ENCODE measurements at regions not wholly inside any gene's neighbourhood (a gene's known extent, or its start where the extent isn't known, plus 50 kb on each side); places are given as distances from the start of the nearest gene placed in this dataset.

- H3K9me3 Mint-ChIP-seq = no peaks in the 10 kb centered on the region
- Histone ChIP-seq H3K4me1 (ENCODE audit: insufficient read depth, low read length) (no peaks in the 10 kb centered on the region), H2AK5ac (ENCODE audit: insufficient read length, low read length) (no peak overlapping the region), H2BK20ac (ENCODE audit: low read depth, low read length, poor library complexity, severe bottlenecking) (no peak overlapping the region), H2BK15ac (ENCODE audit: low read depth, low read length) (no peak overlapping the region), H3K14ac (ENCODE audit: insufficient read depth, low read length) (no peak overlapping the region), H3K27me3 (ENCODE audit: insufficient read depth, low read length) (no peaks in the 10 kb centered on the region; the same call in 1 of the 2 replicates), H3K79me2 (ENCODE audit: insufficient read depth, low read length) (no peaks in the 10 kb centered on the region), H3T11ph (ENCODE audit: low read length) (no peak overlapping the region), H2BK5ac (ENCODE audit: insufficient read length, low read length) (no peak overlapping the region), H3K4ac (ENCODE audit: low read depth, low read length) (no peak overlapping the region), H3K79me1 (ENCODE audit: insufficient read depth, low read depth, low read length, poor library complexity, severe bottlenecking) (no peaks in the 10 kb centered on the region), H3K27ac (ENCODE audit: insufficient read length, low read depth, low read length) (no peak overlapping the region), H3K18ac (ENCODE audit: insufficient read length, low read depth, low read length) (no peak overlapping the region), H4K91ac (ENCODE audit: insufficient read length, low read depth, low read length) (no peak overlapping the region), H3K9me3 (ENCODE audit: control insufficient read depth, low read depth, low read length) (no peaks in the 10 kb centered on the region), H3K9ac (ENCODE audit: extremely low read depth, insufficient read length, low read length) (no peak overlapping the region), H2BK120ac (ENCODE audit: low read depth, low read length, poor library complexity, severe bottlenecking) (no peak overlapping the region), H4K5ac (ENCODE audit: insufficient read length, low read depth, low read length) (no peak overlapping the region), H2BK12ac (ENCODE audit: insufficient read length, low read depth, low read length) (no peak overlapping the region), H3K56ac (ENCODE audit: insufficient read length, low read depth, low read length) (no peak overlapping the region), H4K8ac (replicated peaks; ENCODE audit: insufficient read length, low read depth, low read length) (no peak overlapping the region), H3K4me2 (ENCODE audit: insufficient read depth, insufficient read length, low read length) (no peak overlapping the region), H3K23me2 (ENCODE audit: insufficient read length, low read depth, low read length, poor library complexity, severe bottlenecking) (peaks cover 7% of the 10 kb centered on the region), H2AFZ (ENCODE audit: low read length) (no peak overlapping the region), H3K23ac (ENCODE audit: insufficient read length, low read depth, low read length) (no peak overlapping the region), H4K20me1 (ENCODE audit: control insufficient read depth, insufficient read depth, insufficient read length) (no peaks in the 10 kb centered on the region)
- no peak for DNase-seq
- H3K36me3 Mint-ChIP-seq (ENCODE audit: insufficient read depth in 1 of 3, low read depth in 3 of 3) = no peaks in the 10 kb centered on the region
- H3K27ac Mint-ChIP-seq = no peak overlapping the region
- TF ChIP-seq CTCF (conservative IDR thresholded peaks at IDR 0.05) = no peak
- WGBS (ENCODE audit: extremely low coverage, insufficient read length, low lambda C conversion rate) = no CpG with 5 or more reads among the region's 4 CpGs
- H3K4me3 Mint-ChIP-seq = no peak overlapping the region
- H3K4me1 Mint-ChIP-seq = peaks cover 11 to 17% of the 10 kb centered on the region in 2 experiments
- peaks cover 29% of the 10 kb centered on the region for H3K27me3 Mint-ChIP-seq (ENCODE audit: low read depth)
Measured at GRCh38 chr3:72095521-72095920, 310.6 kb upstream of the PROK2 start.

Measured in H9 (cell line).